ENCODE measurements at regions not wholly inside any gene's neighbourhood (a gene's known extent, or its start where the extent isn't known, plus 50 kb on each side); places are given as distances from the start of the nearest gene placed in this dataset.
A peak's percentile ranks its signal among the peaks of the same experiment; 100 is the strongest.

DNA sequence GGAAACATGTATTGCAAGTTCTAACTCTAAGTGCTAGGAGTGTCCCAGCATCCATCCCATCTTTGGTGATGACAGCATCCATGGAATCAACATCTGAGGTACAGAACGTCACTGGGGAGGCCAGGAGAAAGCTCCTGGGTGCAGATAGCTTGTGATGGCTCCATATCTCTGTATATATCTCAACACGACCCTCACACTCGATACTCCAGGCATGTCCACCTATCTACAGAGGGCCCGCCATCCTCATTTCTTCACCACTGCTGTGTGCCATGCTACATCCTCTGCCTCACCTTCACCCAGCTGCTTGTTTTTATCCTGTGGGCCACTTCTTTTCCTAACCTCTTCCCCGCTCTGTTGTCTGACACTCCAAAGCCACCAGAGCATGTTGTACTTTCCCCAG, 100.4 kb upstream of the SERP2 start:
- H3K4me3 ChIP-seq (ENCODE audit: low read depth, low read length): no peak overlapping the region
- DNase-seq (ENCODE audit: low read depth): no peak
- TF ChIP-seq, protein P1, sequence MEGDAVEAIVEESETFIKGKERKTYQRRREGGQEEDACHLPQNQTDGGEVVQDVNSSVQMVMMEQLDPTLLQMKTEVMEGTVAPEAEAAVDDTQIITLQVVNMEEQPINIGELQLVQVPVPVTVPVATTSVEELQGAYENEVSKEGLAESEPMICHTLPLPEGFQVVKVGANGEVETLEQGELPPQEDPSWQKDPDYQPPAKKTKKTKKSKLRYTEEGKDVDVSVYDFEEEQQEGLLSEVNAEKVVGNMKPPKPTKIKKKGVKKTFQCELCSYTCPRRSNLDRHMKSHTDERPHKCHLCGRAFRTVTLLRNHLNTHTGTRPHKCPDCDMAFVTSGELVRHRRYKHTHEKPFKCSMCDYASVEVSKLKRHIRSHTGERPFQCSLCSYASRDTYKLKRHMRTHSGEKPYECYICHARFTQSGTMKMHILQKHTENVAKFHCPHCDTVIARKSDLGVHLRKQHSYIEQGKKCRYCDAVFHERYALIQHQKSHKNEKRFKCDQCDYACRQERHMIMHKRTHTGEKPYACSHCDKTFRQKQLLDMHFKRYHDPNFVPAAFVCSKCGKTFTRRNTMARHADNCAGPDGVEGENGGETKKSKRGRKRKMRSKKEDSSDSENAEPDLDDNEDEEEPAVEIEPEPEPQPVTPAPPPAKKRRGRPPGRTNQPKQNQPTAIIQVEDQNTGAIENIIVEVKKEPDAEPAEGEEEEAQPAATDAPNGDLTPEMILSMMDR (conservative IDR thresholded peaks at IDR 0.05; ENCODE audit: low read depth, low read length): no peak

DNA sequence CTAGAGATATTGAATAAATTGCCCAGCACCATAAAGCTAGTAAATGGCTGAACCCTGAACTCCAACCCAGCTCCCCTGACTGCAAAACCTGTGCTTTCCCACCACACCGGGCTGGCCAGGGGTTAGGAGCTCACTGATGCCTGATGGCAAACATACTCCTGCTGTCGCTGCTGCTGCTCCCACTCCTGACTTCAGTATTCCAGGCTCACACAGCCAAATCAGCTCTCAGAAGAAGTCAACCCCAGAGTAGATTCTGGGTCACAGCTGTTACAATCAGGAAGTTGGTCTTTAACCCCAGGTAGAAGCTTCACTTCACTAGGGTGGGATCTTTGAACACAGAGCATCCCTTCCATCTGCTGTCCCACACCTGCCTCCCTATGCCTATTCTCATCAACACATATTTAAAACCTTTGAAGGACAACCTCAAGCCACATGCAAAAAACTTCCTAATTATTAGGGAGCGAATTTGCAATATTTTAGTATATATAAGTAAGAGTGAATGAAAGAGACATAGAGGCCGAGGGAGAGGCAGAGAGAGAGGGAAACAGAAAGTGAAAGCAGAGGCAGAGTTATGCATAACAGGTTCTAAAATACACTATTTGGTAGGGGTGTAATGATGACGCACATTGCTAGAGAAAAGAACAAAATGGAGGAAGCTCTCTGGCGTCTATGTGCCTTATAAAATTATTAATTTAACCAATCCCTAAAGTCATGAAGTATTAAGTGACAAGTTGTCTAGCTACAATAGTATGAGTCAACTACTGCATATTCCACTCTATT, 99.4 kb upstream of the SERP2 start:
- H3K4me3 ChIP-seq (ENCODE audit: low read depth, low read length): no peak overlapping the region
- peak; percentile 65 for DNase-seq (ENCODE audit: low read depth)
- TF ChIP-seq, protein P1 (conservative IDR thresholded peaks at IDR 0.05; ENCODE audit: low read depth, low read length): no peak

DNA sequence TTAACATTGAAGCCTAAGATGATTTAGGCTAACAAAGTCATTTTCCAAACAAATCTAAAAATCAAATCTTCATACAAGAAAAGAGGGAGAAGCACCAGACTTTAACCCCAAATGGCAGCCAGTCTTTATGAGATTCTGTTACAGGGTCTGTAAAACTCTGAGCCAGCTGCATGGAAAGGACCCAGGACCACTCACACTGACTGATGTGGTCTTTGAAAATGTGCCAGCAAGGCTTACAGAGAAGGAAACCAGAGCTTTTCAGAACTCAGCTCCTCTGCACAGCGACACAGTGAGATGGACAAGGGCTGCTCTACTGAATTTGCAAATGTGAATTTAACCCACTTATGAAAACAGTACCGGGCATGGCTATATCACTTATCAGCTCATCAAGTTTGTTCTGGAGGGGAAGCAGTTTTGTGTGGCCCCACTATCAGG, 98.8 kb upstream of the SERP2 start:
- DNase-seq (ENCODE audit: low read depth): no peak
- TF ChIP-seq, protein P1 (conservative IDR thresholded peaks at IDR 0.05; ENCODE audit: low read depth, low read length): no peak
- no peak overlapping the region for H3K4me3 ChIP-seq (ENCODE audit: low read depth, low read length)

- TF ChIP-seq, protein P1 (conservative IDR thresholded peaks at IDR 0.05; ENCODE audit: low read depth, low read length): no peak
- no peak for DNase-seq (ENCODE audit: low read depth)
- no peak overlapping the region for H3K4me3 ChIP-seq (ENCODE audit: low read depth, low read length)
Observed at GRCh38 chr13:44275381-44275780, 98.2 kb upstream of the SERP2 start.

DNA sequence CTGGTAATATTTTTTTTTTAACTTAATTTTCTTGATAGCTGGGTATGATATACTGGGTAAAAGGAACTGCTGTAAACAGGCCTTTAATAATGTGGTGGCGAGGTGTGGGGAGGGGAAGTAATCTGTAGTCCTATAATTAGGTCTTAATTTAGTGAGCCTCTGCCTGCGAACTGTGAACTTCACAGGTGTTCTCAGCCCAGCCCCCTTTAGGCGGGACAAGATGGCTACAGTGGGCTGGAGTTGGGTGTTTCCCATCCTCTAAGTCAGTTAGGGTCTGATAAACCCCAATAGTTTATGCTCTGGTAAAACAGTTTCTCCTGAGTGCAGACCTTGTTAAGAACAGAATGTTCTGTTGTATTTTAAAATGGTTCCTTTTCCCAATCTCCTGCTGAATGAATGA, 97.6 kb upstream of the SERP2 start:
- no peak for DNase-seq (ENCODE audit: low read depth)
- TF ChIP-seq, protein P1 (conservative IDR thresholded peaks at IDR 0.05; ENCODE audit: low read depth, low read length): no peak
- no peak overlapping the region for H3K4me3 ChIP-seq (ENCODE audit: low read depth, low read length)

DNA sequence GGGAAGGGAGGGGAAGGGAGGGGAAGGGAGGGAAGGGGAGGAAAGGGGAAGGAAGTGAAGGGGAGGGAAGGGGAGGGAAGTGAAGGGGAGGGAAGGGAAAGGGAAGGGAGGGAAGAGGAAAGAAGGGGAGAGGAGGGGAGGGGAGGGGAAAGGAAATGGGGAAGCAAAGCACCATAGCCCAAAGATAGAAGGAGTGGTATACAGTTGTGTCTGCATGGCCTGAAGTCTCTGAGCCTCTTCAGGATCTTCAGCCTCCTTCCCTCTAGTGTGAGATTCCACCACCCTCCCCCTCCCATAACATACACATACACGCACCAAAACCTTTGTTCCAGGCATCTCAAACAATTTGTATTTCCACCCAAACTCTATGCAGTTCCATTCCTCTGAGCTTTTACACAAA, 96.2 kb upstream of the SERP2 start:
- no peak overlapping the region for H3K4me3 ChIP-seq (ENCODE audit: low read depth, low read length)
- no peak for DNase-seq (ENCODE audit: low read depth)
- TF ChIP-seq, protein P1 (conservative IDR thresholded peaks at IDR 0.05; ENCODE audit: low read depth, low read length): no peak

GRCh38 chr13:44278166-44278565, 95.5 kb upstream of the SERP2 start:
- no peak overlapping the region for H3K4me3 ChIP-seq (ENCODE audit: low read depth, low read length)
- TF ChIP-seq, protein P1 (conservative IDR thresholded peaks at IDR 0.05; ENCODE audit: low read depth, low read length): no peak
- peak; percentile 63 for DNase-seq (ENCODE audit: low read depth)
